AG04449 (cell line): ENCODE measurements at regions not wholly inside any gene's neighbourhood (a gene's known extent, or its start where the extent isn't known, plus 50 kb on each side); places are given as distances from the start of the nearest gene placed in this dataset.

ENCODE experiments used
- CTCF ChIA-PET: fragments of 350-600 bp; formaldehyde crosslinking; extraction: SDS; loops from one replicate; lab custom pipeline; 2021; ENCODE audit warnings: antibody characterized with exemption; lab: Yijun Ruan, JAX
- POLR2A ChIA-PET: fragments of 400-600, 350-600 bp; formaldehyde crosslinking; extraction: SDS; loops from one replicate; lab custom pipeline; 2020; ENCODE audit warnings: antibody characterized with exemption, inconsistent platforms; lab: Yijun Ruan, JAX
- DNase-seq: peaks from one replicate; pipeline ENCODE4 v3.0.0-alpha.2; 2010; ENCODE audit warnings: low read depth, low spot score
- H3K4me3 ChIP-seq: 2 replicates; pipeline ENCODE4 v1.5.1; 2011; ENCODE audit warnings: low read depth, mild to moderate bottlenecking, control low read depth, low read length
- TF ChIP-seq, protein P1 (sequence below): IDR thresholded peaks from one replicate; pipeline ENCODE4 v1.5.1; 2011; ENCODE audit warnings: mild to moderate bottlenecking, moderate library complexity, low read length, control low read depth, inconsistent platforms; ENCODE audit not compliant: insufficient read depth; ENCODE audit errors: missing control alignments

DNA sequence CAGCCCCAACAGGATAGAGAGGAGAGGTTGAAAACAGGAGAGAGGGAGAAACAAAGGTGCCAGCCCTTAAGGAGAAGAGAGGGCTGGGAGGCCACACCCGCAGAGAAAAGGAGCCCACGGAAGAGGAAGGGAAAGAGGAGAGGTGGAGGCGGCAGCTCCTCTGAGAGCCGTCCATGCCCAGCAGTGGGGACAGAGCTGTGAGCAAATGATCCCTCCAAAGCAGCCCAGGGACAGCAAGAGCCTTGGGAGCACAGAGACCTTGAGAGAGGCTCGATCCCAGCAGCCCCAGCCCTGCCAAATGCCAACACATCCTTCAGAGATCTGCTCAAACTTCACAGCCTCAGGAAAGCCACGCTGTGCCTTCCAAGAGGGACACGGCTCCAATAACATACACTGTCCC is 66.7 kb upstream of the CORO2B start:
- no peak overlapping the region for H3K4me3 ChIP-seq
- POLR2A ChIA-PET, result interaction anchor here (1.1 to 1.7 kb wide), 5 partner anchors 13 to 82 kb away, joined by 3 to 7 read pairs (median 5); no protein-coding TSS in a partner anchor
- CTCF ChIA-PET, result interaction anchor here (1.6 kb wide), 1 partner anchor 38 kb away, joined by 3 read pairs; no protein-coding TSS in a partner anchor
- DNase-seq, result no peak
- TF ChIP-seq, protein P1, sequence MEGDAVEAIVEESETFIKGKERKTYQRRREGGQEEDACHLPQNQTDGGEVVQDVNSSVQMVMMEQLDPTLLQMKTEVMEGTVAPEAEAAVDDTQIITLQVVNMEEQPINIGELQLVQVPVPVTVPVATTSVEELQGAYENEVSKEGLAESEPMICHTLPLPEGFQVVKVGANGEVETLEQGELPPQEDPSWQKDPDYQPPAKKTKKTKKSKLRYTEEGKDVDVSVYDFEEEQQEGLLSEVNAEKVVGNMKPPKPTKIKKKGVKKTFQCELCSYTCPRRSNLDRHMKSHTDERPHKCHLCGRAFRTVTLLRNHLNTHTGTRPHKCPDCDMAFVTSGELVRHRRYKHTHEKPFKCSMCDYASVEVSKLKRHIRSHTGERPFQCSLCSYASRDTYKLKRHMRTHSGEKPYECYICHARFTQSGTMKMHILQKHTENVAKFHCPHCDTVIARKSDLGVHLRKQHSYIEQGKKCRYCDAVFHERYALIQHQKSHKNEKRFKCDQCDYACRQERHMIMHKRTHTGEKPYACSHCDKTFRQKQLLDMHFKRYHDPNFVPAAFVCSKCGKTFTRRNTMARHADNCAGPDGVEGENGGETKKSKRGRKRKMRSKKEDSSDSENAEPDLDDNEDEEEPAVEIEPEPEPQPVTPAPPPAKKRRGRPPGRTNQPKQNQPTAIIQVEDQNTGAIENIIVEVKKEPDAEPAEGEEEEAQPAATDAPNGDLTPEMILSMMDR, result no peak

DNA sequence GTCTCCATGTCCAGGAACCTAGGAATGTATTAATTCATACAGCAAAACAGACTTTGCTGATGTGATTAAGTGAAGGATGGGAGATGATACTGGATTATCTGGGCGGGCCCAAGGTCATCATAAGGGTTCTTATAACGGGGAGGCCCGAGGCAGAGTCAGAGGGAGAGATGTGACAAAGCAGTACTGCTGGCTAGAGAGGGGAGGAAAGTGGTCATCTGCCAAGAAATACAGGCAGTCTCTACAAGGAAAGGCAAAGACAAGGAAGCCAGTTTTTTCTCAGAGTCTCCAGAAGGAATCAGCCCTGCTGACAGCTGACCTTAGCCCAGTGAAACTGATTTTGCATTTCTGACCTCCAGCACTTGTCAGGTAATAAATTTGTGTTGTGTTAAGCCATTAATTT is 66.2 kb upstream of the CORO2B start:
- no peak for DNase-seq
- CTCF ChIA-PET, result interaction anchor here (1.6 kb wide), 1 partner anchor 38 kb away, joined by 3 read pairs; no protein-coding TSS in a partner anchor
- no peak overlapping the region for H3K4me3 ChIP-seq
- POLR2A ChIA-PET, result no interaction called here
- TF ChIP-seq, protein P1, result no peak

DNA sequence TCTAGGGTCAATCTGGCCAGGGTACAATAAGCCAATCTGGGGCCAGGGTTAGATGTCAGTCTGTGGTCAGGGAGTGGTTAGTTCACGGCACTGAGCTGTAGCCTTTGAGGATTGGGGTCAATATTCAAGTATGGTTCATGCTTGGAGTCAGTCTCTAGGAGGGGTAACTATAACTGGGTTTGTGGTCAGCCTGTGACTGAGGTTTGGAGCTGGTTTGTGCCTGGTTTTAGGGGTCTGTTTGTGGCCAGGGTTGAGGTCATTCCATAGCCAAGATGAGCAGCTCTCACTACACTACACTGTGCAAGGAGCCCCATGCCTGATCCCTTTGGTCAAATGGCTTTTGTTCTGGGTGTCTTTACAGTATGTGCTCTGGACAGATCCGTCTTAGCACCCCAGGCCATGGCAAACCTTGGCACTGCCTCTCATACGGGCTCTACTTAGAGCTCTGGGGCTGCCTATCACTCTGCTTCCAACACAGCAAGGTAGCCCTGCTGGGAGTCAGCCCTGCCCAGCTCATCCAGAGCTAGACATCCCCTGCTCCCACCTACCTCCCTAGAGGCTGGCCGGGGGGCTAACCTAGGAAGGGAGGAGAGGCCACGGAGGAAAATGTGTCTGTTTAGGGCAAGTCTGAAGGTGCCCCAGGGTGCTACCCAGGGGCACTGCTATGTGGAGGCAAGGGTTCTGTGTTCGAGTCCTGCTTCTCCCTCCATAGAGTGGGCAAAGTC is 63.3 kb upstream of the CORO2B start:
- CTCF ChIA-PET, result interaction anchor here (1.2 kb wide), 2 partner anchors 34 to 86 kb away, joined by 3 to 4 read pairs; no protein-coding TSS in a partner anchor
- POLR2A ChIA-PET, result no interaction called here

DNA sequence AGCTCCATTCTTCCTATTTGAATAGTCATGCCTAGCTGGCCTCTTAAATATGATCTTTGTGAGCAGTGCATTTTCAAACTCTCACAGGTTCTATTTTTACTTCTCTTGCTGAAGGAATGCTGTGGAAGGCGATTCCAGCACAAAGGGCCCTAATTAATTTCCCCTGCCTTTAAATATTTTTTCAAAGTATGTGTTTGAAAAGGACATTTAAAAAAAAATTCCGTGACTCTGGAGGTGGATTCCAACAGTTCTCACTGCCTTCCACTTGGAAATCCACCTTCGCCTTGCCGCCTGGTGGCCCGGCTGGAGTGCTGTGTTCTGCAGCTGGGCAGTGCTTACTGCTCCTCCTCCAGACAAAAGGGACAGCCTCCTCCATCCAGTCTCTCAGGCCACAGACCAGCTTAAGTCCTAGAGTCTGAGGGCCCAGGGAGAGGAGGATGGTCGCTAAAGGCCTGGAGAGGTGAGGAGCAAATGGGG is 61.5 kb upstream of the CORO2B start:
- TF ChIP-seq, protein P1, result peak; percentile 55
- POLR2A ChIA-PET, result interaction anchor here (0.6 to 1.2 kb wide), 2 partner anchors 326 to 408 kb away, joined by 3 to 4 read pairs; no protein-coding TSS in a partner anchor
- no peak overlapping the region for H3K4me3 ChIP-seq
- CTCF ChIA-PET, result interaction anchor here (1.4 to 2.5 kb wide), 2 partner anchors 12 to 211 kb away, joined by 3 to 8 read pairs; no protein-coding TSS in a partner anchor
- no peak for DNase-seq

More for the DNA sequence above, 63.3 kb upstream of the CORO2B start:
- TF ChIP-seq, protein P1, result no peak
- no peak for DNase-seq
- H3K4me3 ChIP-seq, result no peak overlapping the region

DNA sequence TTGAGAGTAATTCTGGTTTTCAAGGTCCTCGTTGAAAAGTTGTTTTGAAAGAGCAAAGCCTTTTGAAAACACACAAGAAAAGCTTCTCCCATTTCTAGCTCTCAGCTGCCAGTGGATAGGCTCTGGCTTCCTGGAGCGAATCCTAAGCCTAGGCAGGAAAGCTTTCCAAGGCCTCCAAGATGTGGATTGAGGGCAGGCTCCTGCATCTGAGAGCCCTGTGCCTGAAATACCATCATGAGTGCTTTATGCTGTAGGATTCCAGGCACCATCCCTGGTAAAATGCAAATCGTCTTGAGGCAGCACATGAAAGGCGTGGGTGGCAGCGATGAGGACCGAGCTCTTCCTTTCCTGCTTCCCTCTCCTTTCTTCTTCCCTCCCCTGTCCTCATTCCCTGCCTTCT is 60.7 kb upstream of the CORO2B start:
- ChIA-PET CTCF (interaction anchor here (1.0 to 2.5 kb wide), 3 partner anchors 13 to 212 kb away, joined by 3 to 8 read pairs (median 3); no protein-coding TSS in a partner anchor), POLR2A (interaction anchor here (0.6 to 1.2 kb wide), 2 partner anchors 326 to 407 kb away, joined by 3 to 4 read pairs; no protein-coding TSS in a partner anchor)
- DNase-seq, result no peak
- TF ChIP-seq, protein P1, result no peak
- H3K4me3 ChIP-seq, result no peak overlapping the region
